ENCODE measurements at regions not wholly inside any gene's neighbourhood (a gene's known extent, or its start where the extent isn't known, plus 50 kb on each side); places are given as distances from the start of the nearest gene placed in this dataset.

- no peaks in the 10 kb centered on the region for H3K9me2 ChIP-seq (replicated peaks; ENCODE audit: low read length)
- H2AFZ ChIP-seq (ENCODE audit: low read length) = no peak overlapping the region
- H3K4me3 ChIP-seq (ENCODE audit: low read length) = no peak overlapping the region
- no peaks in the 10 kb centered on the region for H3F3A ChIP-seq (ENCODE audit: low read length, unreplicated experiment)
- H3K4me2 ChIP-seq (ENCODE audit: low read length) = no peak overlapping the region
- no peaks in the 10 kb centered on the region; the same call in 1 of the 2 replicates for H3K27me3 ChIP-seq (ENCODE audit: low read length)
- no peak overlapping the region for H3K27ac ChIP-seq (ENCODE audit: low read length)
- ATAC-seq (no peak), DNase-seq (no peak)
- ChIA-PET POLR2A (ENCODE audit: unreplicated experiment) (no interaction called here), CTCF (interaction anchor here (1.1 kb wide), 1 partner anchor 86 kb away, joined by 4 read pairs; no protein-coding TSS in a partner anchor)
- H3K9ac ChIP-seq (ENCODE audit: low read length) = no peak overlapping the region
- H4K20me1 ChIP-seq (ENCODE audit: low read length) = no peaks in the 10 kb centered on the region
- peaks cover 24% of the 10 kb centered on the region for H3K4me1 ChIP-seq (ENCODE audit: insufficient read depth, low read length)
- no peak for TF ChIP-seq EZH2 (IDR thresholded peaks at IDR 0.05; ENCODE audit: low read length, unreplicated experiment)
- no peaks in the 10 kb centered on the region for H3K79me2 ChIP-seq (ENCODE audit: low read length)
- H3K36me3 ChIP-seq (ENCODE audit: low read depth, low read length) = no peaks in the 10 kb centered on the region
- intact Hi-C loops (cut with micrococcal nuclease) = loop anchor here (1.0 to 10.0 kb wide), 4 partner anchors 105 to 308 kb away; no protein-coding TSS in a partner anchor
- BruUV-seq (replicated peaks) = no TSS peak
- H3K9me3 ChIP-seq (ENCODE audit: low read length) = no peaks in the 10 kb centered on the region
Observed at GRCh38 chr7:131944556-131945069, 388.2 kb upstream of the PODXL start.

- no peak for ATAC-seq
- DNase-seq = no peak
- Histone ChIP-seq H3K9me3 (ENCODE audit: low read length) (no peaks in the 10 kb centered on the region), H3K4me3 (ENCODE audit: low read length) (no peak overlapping the region), H4K20me1 (ENCODE audit: low read length) (no peaks in the 10 kb centered on the region), H2AFZ (ENCODE audit: low read length) (no peak overlapping the region), H3K27me3 (ENCODE audit: low read length) (no peaks in the 10 kb centered on the region; the same call in 1 of the 2 replicates), H3K9me2 (replicated peaks; ENCODE audit: low read length) (no peaks in the 10 kb centered on the region), H3K4me2 (ENCODE audit: low read length) (no peak overlapping the region), H3K27ac (ENCODE audit: low read length) (no peak overlapping the region), H3K36me3 (ENCODE audit: low read depth, low read length) (no peaks in the 10 kb centered on the region), H3F3A (ENCODE audit: low read length, unreplicated experiment) (no peaks in the 10 kb centered on the region), H3K79me2 (ENCODE audit: low read length) (no peaks in the 10 kb centered on the region), H3K9ac (ENCODE audit: low read length) (no peak overlapping the region), H3K4me1 (ENCODE audit: insufficient read depth, low read length) (peaks cover 15% of the 10 kb centered on the region)
- CTCF ChIA-PET = interaction anchor here (1.0 kb wide), 1 partner anchor 85 kb away, joined by 3 read pairs; no protein-coding TSS in a partner anchor
- TF ChIP-seq EZH2 (IDR thresholded peaks at IDR 0.05; ENCODE audit: low read length, unreplicated experiment) = no peak
- no peak for TF ChIP-seq EZH2phosphoT487 (IDR thresholded peaks at IDR 0.05; ENCODE audit: borderline replicate concordance, low read length)
- TF ChIP-seq CTCF (conservative IDR thresholded peaks at IDR 0.05; ENCODE audit: low read depth, low read length) = no peak
- intact Hi-C loops (cut with micrococcal nuclease) = loop anchor here (10.0 kb wide), 1 partner anchor 259 kb away; no protein-coding TSS in a partner anchor
- BruUV-seq (replicated peaks) = no TSS peak
- POLR2A ChIA-PET (ENCODE audit: unreplicated experiment) = interaction anchor here (0.6 kb wide), 1 partner anchor 12 kb away, joined by 7 read pairs; no protein-coding TSS in a partner anchor
Observed at GRCh38 chr7:131943646-131944045, 387.2 kb upstream of the PODXL start.

- Histone ChIP-seq H3K27ac (ENCODE audit: low read length) (no peak overlapping the region), H3F3A (ENCODE audit: low read length, unreplicated experiment) (no peaks in the 10 kb centered on the region), H3K4me1 (ENCODE audit: insufficient read depth, low read length) (peaks cover 11% of the 10 kb centered on the region), H3K27me3 (ENCODE audit: low read length) (no peaks in the 10 kb centered on the region; the same call in 1 of the 2 replicates), H4K20me1 (ENCODE audit: low read length) (no peaks in the 10 kb centered on the region), H3K9ac (ENCODE audit: low read length) (no peak overlapping the region), H2AFZ (ENCODE audit: low read length) (no peak overlapping the region), H3K36me3 (ENCODE audit: low read depth, low read length) (no peaks in the 10 kb centered on the region), H3K9me2 (replicated peaks; ENCODE audit: low read length) (no peaks in the 10 kb centered on the region), H3K79me2 (ENCODE audit: low read length) (no peaks in the 10 kb centered on the region), H3K9me3 (ENCODE audit: low read length) (no peaks in the 10 kb centered on the region), H3K4me2 (ENCODE audit: low read length) (no peak overlapping the region), H3K4me3 (ENCODE audit: low read length) (no peak overlapping the region)
- intact Hi-C loops (cut with micrococcal nuclease) = loop anchor here (10.0 kb wide), 1 partner anchor 258 kb away; no protein-coding TSS in a partner anchor
- ChIA-PET POLR2A (ENCODE audit: unreplicated experiment) (interaction anchor here (0.6 kb wide), 1 partner anchor 13 kb away, joined by 7 read pairs; no protein-coding TSS in a partner anchor), CTCF (interaction anchor here (1.0 kb wide), 1 partner anchor 84 kb away, joined by 3 read pairs; no protein-coding TSS in a partner anchor)
- TF ChIP-seq EZH2 (IDR thresholded peaks at IDR 0.05; ENCODE audit: low read length, unreplicated experiment) (no peak), EZH2phosphoT487 (IDR thresholded peaks at IDR 0.05; ENCODE audit: borderline replicate concordance, low read length) (no peak), CTCF (conservative IDR thresholded peaks at IDR 0.05; ENCODE audit: low read depth, low read length) (no peak)
- DNase-seq (no peak), ATAC-seq (no peak)
- no TSS peak for BruUV-seq (replicated peaks)
Observed at GRCh38 chr7:131943211-131943610, 386.8 kb upstream of the PODXL start.
